Erythroblast (primary cell): ENCODE measurements at regions not wholly inside any gene's neighbourhood (a gene's known extent, or its start where the extent isn't known, plus 50 kb on each side); places are given as distances from the start of the nearest gene placed in this dataset.

Source experiments
- DNase-seq, 2 experiments: peaks; one replicate each; lab custom pipeline; 2025; lab: John Stamatoyannopoulos, UW
- GATA1 ChIP-seq: IDR thresholded peaks from 2 replicates; pipeline ENCODE4 v1.6.1; 2011; ENCODE audit warnings: low read depth, mild to moderate bottlenecking, control low read depth, low read length, moderate library complexity
- POLR2A ChIP-seq: IDR thresholded peaks from 2 replicates; pipeline ENCODE4 v1.6.1; 2011; ENCODE audit warnings: mild to moderate bottlenecking, low read length

GRCh38 chr2:208627110-208627884 is 220.7 kb downstream of the PTH2R start:
- peak; percentile 35 to 66 for DNase-seq

DNA sequence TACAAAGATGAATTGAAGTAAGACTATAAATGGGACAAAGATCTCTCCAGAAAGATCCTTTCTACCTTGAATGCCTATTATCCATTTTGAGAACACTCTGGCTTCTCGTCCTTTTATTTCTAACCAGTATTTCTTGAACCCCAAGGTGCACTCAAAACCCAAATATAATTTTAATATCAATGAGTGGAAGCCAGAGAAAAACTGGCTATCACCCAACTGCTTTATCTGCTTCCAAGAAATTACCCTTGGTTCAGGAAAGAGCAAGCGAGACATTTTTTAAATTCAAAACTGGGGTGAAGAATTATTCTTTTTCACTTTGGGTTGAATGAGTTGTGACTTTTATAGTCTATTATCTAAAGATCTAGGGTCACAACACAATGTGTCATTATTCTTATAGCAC is 221.3 kb downstream of the PTH2R start:
- TF ChIP-seq GATA1 = no peak
- TF ChIP-seq POLR2A = no peak
- DNase-seq = peak; percentile 35 to 37

More at GRCh38 chr2:208627110-208627884, 220.7 kb downstream of the PTH2R start:
- no peak for TF ChIP-seq POLR2A
- TF ChIP-seq GATA1 = no peak

- no peak for TF ChIP-seq POLR2A
- no peak for TF ChIP-seq GATA1
- DNase-seq = peak; percentile 25 to 53
These were observed 231.5 kb downstream of the PTH2R start for GRCh38 chr2:208638059-208638458.

DNA sequence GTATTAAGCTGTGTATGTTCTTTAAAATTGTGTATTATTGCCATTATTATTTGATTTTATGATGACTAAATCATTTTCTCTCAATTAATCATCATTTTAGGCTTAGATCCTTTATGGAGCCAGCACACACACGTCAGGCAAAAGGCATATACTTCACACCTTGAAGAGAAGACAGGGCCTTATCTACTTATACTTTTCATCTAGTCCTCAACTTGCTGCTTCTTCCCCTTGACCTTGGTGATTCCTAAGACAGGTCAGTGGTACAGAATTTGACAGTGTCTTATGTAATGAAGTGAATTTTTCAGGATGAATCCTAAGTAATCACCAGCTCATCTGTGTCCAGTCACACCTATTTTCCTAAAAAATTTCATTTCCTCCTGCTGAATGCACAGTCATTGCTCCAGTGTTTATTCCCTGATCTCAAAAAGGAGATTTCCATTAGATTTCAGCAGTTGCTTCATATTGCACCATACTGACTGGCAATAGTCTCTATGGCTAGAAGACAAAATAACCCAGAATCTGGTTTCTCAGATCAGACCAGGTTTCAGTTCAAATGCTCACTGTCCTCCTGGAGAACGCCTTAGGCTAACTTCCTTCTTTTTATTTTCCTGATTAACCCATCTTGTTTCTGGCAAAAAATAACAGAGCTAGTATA is 235.7 kb downstream of the PTH2R start:
- peak in 1 of 2 experiments; percentile 36 for DNase-seq
- TF ChIP-seq POLR2A (no peak), GATA1 (no peak)

- no peak for DNase-seq
- TF ChIP-seq GATA1 = no peak
- TF ChIP-seq POLR2A = no peak
These were observed 236.6 kb downstream of the PTH2R start for GRCh38 chr2:208643145-208643544.

- no peak for TF ChIP-seq GATA1
- no peak for TF ChIP-seq POLR2A
- no peak for DNase-seq
These were observed 238.6 kb downstream of the PTH2R start for GRCh38 chr2:208645226-208645625.

DNA sequence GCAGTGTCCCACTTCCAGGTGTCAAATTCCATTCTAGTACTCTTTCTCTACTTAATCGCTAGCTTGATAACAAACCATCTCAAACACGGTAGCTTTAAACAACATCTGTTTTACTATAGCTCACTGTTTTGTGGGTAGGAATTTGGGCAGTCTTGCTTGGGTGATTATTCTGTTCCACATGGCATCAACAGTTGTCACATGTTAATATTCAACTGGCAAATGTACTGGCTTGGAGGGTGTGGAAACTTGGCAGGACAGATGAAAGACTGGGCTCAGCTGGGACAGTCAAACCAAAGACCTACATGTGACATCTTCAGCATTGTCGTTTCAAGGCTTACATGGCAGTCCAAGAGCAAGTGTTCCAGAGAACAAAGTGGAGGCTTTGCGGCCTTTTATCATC is 241.8 kb downstream of the PTH2R start:
- TF ChIP-seq POLR2A (no peak), GATA1 (no peak)
- no peak for DNase-seq

- TF ChIP-seq POLR2A (no peak), GATA1 (no peak)
- no peak for DNase-seq
These were observed 246.8 kb downstream of the PTH2R start for GRCh38 chr2:208653383-208653782.

- DNase-seq = no peak
- no peak for TF ChIP-seq GATA1
- no peak for TF ChIP-seq POLR2A
These were observed 247.5 kb downstream of the PTH2R start for GRCh38 chr2:208654056-208654455.

DNA sequence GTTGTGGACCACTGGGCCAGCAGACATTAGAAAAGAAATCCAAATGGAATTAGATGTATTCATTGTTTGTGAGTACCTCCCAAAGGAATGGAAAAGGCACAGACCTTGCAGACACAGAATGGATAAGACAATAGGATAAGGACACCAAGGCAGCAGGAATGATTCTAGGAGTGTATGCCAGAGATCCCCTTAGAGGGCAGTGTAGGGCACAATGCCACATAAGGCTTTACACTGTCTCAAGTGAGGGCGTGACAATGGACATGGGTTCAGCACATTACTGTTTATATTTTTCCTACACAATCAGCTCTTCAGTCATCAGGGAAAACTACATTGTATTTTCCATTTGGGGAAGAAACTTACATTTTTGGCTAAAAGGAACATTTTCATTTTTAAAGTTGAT is 250.9 kb downstream of the PTH2R start:
- DNase-seq = no peak
- TF ChIP-seq POLR2A = no peak
- no peak for TF ChIP-seq GATA1

- peak in 1 of 2 experiments; percentile 55 for DNase-seq
These were observed 262.8 kb downstream of the PTH2R start for GRCh38 chr2:208669394-208669793.

DNA sequence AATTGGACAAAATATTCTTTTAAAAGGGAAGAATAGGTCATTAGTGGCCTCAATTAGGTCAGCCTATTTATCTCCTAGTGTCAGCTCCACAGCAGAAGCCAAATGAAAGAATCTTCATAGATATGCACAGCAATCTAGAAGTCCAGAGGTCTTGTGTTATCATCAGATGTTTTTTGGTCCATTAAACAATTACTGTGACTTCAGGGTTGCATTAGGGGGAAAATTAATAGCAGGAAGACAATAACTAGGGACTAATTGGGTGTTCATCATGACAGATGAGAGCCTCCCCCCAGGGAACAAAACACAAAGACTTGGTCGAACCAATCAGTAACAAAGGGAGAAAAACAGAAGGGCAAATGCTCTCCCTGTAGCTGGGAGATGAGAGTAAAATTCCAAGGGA is 264.7 kb downstream of the PTH2R start:
- DNase-seq = peak; percentile 56 to 88
- no peak for TF ChIP-seq POLR2A
- no peak for TF ChIP-seq GATA1

More at GRCh38 chr2:208669394-208669793, 262.8 kb downstream of the PTH2R start:
- no peak for TF ChIP-seq POLR2A
- TF ChIP-seq GATA1 = no peak

DNA sequence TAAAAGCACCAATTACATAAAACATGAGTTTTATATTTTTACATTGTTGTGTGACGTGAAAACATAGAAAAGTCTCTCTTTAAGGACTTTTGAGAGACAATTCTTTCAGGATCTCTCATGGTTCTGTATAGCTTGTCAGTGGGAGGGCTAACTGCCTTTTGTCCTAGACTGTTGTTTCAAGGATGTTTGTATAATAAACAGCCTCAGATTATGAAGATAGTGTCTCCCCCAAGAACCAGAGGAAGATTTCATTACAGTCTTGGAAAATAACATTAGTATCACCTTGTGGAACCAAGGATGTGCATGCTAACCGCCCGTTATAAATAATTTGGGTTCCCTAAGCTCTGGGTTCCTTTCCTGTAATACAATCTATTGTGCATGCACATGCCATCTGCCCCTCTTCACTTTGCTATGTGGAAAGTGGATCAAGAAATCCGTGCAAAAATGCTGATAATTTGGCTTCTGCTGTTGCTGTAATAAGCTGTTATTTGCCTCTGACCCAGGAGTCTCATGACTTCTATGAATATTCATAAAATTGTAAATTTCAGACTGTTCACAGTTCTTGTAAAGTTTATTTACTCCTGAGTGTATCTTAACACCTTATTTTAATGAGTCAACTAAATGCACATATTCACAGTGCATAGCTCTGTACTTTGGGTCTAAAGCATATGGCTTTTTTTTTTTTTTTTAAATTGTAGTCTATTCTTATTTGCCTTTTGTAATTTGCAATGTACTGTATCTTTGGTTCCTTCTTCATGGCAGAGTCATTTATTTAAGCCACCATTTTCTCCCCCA is 265.5 kb downstream of the PTH2R start:
- DNase-seq = peak in 1 of 2 experiments; percentile 8
- TF ChIP-seq GATA1 (no peak), POLR2A (no peak)

- DNase-seq = peak in 1 of 2 experiments; percentile 30
- no peak for TF ChIP-seq POLR2A
- no peak for TF ChIP-seq GATA1
These were observed 267.0 kb downstream of the PTH2R start for GRCh38 chr2:208673631-208674030.
